ENCODE measurements at regions not wholly inside any gene's neighbourhood (a gene's known extent, or its start where the extent isn't known, plus 50 kb on each side); places are given as distances from the start of the nearest gene placed in this dataset.

DNA sequence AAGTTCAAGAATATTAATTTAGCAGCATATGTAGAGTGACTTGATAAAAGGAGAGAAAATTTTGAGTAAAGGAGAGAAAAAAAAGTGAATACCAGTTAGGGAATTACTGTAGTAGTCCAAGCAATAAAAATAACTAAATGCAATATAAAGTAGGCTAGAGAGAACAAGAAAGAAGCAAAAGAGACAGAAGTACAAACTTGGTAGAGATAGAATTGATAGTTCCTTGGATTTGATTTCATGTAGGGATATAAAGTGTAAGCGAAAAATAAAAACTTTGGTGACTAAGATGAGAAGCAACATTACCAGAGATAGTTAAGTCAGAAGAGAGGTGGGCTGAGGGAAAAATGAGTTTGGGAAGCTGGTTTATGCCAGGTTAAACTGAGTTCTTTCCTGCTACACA lies 252.4 kb downstream of the SEC23A start:
- TF ChIP-seq CTCF (IDR thresholded peaks at IDR 0.05) (no peak), ZFX (IDR thresholded peaks at IDR 0.05; ENCODE audit: borderline replicate concordance) (no peak)

Measured in 22Rv1 (cell line).